Muscle layer of duodenum (tissue), 2 donors: ENCODE measurements at regions not wholly inside any gene's neighbourhood (a gene's known extent, or its start where the extent isn't known, plus 50 kb on each side); places are given as distances from the start of the nearest gene placed in this dataset.
"Not testable (repeated sequence)": the region's sequence is repeated elsewhere in the genome, so short reads cannot be mapped to it uniquely, and the experiment has no call there.

Source experiments
- H3K27ac ChIP-seq: one replicate; pipeline ENCODE4 v1.7.0; 2013; ENCODE audit warnings: mild to moderate bottlenecking, low read length
- H3K27me3 ChIP-seq: one replicate; pipeline ENCODE4 v1.7.0; 2013; ENCODE audit warnings: low read depth, mild to moderate bottlenecking, control low read depth, low read length
- H3K36me3 ChIP-seq, 2 donors: one replicate each; pipeline ENCODE4 v1.7.0; 2013; ENCODE audit warnings: low read length in 2 of 2, control low read depth in 1 of 2, mild to moderate bottlenecking in 1 of 2; ENCODE audit not compliant: insufficient read depth in 2 of 2, control insufficient read depth in 1 of 2
- H3K4me1 ChIP-seq, 2 donors: one replicate each; pipeline ENCODE4 v1.7.0; 2013; ENCODE audit warnings: low read length in 2 of 2, mild to moderate bottlenecking in 2 of 2, control low read depth in 1 of 2, moderate library complexity in 1 of 2; ENCODE audit not compliant: insufficient read depth in 2 of 2, control insufficient read depth in 1 of 2
- H3K4me3 ChIP-seq, 2 donors: one replicate each; pipeline ENCODE4 v1.7.0; 2013; ENCODE audit warnings: low read length in 2 of 2, low read depth in 1 of 2, mild to moderate bottlenecking in 1 of 2
- H3K9me3 ChIP-seq, 2 donors: one replicate each; pipeline ENCODE4 v1.7.0; 2013; ENCODE audit warnings: low read length in 2 of 2, control low read depth in 1 of 2, mild to moderate bottlenecking in 1 of 2; ENCODE audit not compliant: control insufficient read depth in 1 of 2
- donor health status: healthy.

GRCh38 chr12:67082221-67082620, 186.9 kb upstream of the CAND1 start:
- H3K4me3 ChIP-seq, result no peak overlapping the region
- H3K4me1 ChIP-seq, result no peaks in the 10 kb centered on the region
- H3K27me3 ChIP-seq, result no peaks in the 10 kb centered on the region
- no peak overlapping the region for H3K27ac ChIP-seq
- no peaks in the 10 kb centered on the region for H3K36me3 ChIP-seq
- H3K9me3 ChIP-seq, result no peaks in the 10 kb centered on the region

DNA sequence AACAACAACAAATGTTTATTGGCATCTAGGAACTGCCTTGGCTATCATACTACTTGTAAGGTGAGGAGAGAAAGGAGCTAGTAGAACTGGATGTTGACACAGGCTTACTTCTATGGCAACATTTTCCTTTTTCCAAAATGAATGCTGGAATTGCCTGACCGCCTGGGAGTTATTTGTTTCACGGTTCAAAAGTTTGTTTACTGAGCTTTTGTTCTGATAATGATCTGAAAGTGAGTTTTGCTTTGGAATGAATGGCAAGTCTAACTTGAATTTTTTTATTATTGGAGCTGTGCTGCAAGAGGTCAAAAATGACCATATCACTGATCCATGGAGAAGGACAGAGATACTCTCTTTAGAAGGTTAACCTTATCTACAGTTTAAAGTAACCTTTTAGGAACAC, 183.5 kb upstream of the CAND1 start:
- no peaks in the 10 kb centered on the region for H3K27me3 ChIP-seq
- H3K27ac ChIP-seq, result no peak overlapping the region
- no peaks in the 10 kb centered on the region for H3K4me1 ChIP-seq
- no peak overlapping the region for H3K4me3 ChIP-seq
- H3K36me3 ChIP-seq, result no peaks in the 10 kb centered on the region
- H3K9me3 ChIP-seq, result no peaks in the 10 kb centered on the region

DNA sequence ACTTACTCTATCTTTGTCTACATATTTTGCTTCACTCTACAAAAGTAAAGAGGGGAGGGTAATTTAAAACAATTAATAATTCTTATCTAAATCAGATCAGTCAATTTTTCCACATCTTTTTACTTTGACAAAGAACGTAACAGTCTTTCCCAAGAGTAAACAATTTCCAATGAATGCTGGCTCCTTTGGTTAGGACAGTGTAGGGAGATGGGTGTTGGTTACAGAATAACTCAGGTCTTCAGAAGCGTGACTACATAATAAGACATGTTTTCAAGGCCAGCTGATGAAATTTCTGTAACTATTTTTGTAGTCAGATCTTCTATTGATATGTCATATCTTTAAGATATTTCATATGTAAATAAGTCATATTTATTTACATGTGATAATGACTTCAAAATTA, 183.0 kb upstream of the CAND1 start:
- Histone ChIP-seq H3K4me3 (no peak overlapping the region), H3K27ac (no peak overlapping the region), H3K36me3 (no peaks in the 10 kb centered on the region), H3K27me3 (no peaks in the 10 kb centered on the region), H3K9me3 (no peaks in the 10 kb centered on the region), H3K4me1 (no peaks in the 10 kb centered on the region)

DNA sequence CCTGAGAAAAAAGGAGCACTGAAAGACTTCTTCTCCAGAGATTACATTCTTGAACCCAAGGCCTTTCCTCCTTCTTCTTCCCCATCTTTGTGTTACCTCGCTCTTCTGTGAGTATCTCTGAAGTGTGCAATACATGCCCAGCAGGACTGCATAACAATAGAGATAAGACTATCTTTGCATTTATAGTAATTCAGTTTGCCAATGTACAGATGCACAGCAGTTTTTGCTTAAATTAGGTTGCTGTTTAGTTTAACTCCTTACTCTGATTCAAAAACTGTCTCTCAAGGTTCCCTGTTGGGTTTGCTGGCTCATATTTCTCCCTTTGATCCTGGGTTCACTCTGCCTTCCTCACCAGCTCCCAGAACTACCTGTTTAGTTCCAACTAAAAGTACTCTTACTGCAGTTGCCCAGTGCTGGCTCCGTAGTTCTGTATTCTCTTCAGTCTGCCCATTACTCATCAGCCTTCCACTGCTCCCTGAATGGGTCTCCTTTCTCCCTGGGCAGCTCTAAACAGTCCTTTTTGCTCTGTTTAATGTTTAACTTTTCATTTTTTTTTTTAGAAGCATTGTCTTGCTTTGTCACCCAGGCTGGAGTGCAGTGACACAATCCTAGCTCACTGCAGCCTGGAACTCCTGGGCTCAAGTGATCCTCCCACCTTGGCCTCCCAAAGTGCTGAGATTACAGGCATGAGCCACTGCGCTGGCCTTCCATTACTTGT, 180.6 kb upstream of the CAND1 start:
- no peaks in the 10 kb centered on the region for H3K27me3 ChIP-seq
- no peaks in the 10 kb centered on the region for H3K4me1 ChIP-seq
- no peak overlapping the region for H3K27ac ChIP-seq

DNA sequence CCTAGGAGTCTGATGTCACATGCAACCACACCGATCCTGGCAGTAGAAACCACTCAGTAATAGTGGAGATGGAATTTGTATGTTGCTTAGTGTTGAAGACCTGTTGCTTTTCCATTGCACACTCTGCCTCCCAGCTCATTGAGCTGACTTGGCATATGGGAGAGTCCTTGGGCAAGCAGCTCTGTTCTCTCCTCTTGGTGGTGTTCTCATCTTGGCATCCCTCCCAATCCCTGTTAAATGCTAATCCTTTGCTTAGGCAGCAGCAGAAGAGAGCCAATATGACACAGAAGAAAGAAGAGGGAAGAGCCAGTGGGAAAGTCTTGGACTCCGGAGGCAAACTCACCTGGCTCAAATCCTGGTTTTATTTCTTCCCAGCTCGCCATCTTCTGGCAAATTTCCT, 178.0 kb upstream of the CAND1 start:
- H3K9me3 ChIP-seq, result no peaks in the 10 kb centered on the region
- no peaks in the 10 kb centered on the region for H3K4me1 ChIP-seq
- no peak overlapping the region for H3K4me3 ChIP-seq
- H3K27ac ChIP-seq, result no peak overlapping the region
- H3K36me3 ChIP-seq, result no peaks in the 10 kb centered on the region
- no peaks in the 10 kb centered on the region for H3K27me3 ChIP-seq

More for the DNA sequence above, 180.6 kb upstream of the CAND1 start:
- H3K4me3 ChIP-seq, result no peak overlapping the region
- H3K36me3 ChIP-seq, result no peaks in the 10 kb centered on the region
- no peaks in the 10 kb centered on the region for H3K9me3 ChIP-seq

DNA sequence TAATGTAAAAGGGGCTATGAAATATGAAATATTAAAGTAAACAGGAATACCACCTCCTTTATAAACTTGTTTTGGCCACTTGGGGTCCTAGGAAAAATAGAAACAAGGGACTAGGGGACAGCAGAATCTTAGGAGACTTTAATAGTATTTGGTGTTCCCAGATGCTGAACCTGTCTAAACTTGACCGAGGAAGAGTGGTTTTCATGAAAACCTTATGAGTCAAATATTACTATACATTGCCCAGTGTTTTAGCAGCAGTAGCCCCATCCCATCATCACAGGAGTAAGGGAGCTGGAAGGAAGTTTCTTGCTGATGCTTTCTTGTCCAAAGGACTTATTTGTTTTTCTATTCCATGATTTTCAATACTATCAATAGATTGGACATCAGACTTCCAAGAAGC, 177.5 kb upstream of the CAND1 start:
- no peaks in the 10 kb centered on the region for H3K9me3 ChIP-seq
- no peaks in the 10 kb centered on the region for H3K27me3 ChIP-seq
- H3K4me3 ChIP-seq, result no peak overlapping the region
- no peaks in the 10 kb centered on the region for H3K4me1 ChIP-seq
- H3K36me3 ChIP-seq, result no peaks in the 10 kb centered on the region
- H3K27ac ChIP-seq, result no peak overlapping the region

DNA sequence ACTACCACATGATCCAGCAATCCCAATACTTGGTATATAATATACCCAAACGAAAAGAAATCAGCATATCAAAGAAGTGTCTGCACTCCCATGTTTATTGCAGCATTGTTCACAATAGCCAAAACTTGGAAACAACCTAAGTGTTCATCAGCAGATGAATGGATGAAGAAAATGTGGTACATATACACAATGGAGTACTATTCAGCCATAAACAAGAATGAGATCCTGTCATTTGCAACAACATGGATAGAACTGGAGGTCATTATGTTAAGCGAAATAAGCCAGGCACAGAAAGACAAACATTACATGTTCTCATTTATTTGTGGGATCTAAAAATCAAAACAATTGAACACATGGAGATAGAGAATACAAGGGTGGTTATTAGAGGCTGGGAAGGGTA, 176.2 kb upstream of the CAND1 start:
- not testable (repeated sequence) for H3K27ac ChIP-seq, H3K9me3 ChIP-seq, H3K4me3 ChIP-seq, H3K27me3 ChIP-seq, H3K36me3 ChIP-seq, H3K4me1 ChIP-seq

- H3K36me3 ChIP-seq, result no peaks in the 10 kb centered on the region
- H3K9me3 ChIP-seq, result no peaks in the 10 kb centered on the region
- H3K4me3 ChIP-seq, result no peak overlapping the region
- no peaks in the 10 kb centered on the region for H3K4me1 ChIP-seq
- no peak overlapping the region for H3K27ac ChIP-seq
- H3K27me3 ChIP-seq, result no peaks in the 10 kb centered on the region
Observed at GRCh38 chr12:67096533-67097318, 172.4 kb upstream of the CAND1 start.

DNA sequence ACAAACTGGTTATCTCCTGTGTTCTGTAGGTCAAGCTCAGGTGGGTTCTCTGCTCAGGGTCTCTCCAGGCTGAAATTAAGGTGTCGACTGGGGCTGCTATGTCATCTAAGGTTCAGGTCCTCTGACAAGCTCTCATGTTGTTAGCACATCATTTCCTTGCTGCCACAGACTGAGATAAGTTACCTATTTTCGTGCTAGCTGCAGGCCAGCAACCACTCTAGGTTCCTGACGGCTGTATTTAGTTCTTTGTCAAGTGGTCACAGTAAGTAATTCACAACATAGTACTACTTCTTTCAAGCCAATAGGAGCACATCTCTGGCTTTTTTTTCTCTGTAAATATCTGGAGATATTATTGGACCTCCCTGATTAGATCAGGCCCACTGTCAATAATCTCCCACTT, 169.3 kb upstream of the CAND1 start:
- Histone ChIP-seq H3K27ac (no peak overlapping the region), H3K4me3 (no peak overlapping the region), H3K9me3 (no peaks in the 10 kb centered on the region), H3K4me1 (no peaks in the 10 kb centered on the region), H3K27me3 (no peaks in the 10 kb centered on the region), H3K36me3 (no peaks in the 10 kb centered on the region)

GRCh38 chr12:67103521-67103920, 165.6 kb upstream of the CAND1 start:
- Histone ChIP-seq H3K4me1 (no peaks in the 10 kb centered on the region), H3K9me3 (peaks cover 0 to 5% of the 10 kb centered on the region in 2 donors), H3K4me3 (no peak overlapping the region), H3K27me3 (no peaks in the 10 kb centered on the region), H3K36me3 (no peaks in the 10 kb centered on the region), H3K27ac (no peak overlapping the region)

DNA sequence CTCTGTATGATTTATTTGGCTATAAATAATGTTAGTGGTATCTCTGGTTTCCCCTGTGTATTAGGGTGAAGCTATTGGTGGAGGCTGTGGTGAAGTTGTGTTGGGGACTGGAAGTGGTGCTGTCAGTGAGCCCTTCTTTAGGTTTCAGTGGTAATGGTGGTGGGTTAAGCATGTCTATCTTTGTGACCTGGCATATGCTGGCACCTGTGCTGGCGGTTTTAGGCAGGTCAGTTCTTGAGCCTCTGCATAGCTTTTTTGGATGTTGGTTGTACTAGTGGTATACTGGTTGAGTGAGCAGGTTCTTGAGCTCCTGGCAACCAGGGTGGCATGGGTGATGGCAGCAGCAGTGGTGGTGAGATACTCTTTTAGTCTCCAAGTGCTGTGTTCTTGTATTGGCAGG, 161.9 kb upstream of the CAND1 start:
- no peaks in the 10 kb centered on the region for H3K36me3 ChIP-seq
- H3K4me1 ChIP-seq, result no peaks in the 10 kb centered on the region
- no peak overlapping the region for H3K4me3 ChIP-seq
- no peak overlapping the region for H3K27ac ChIP-seq
- H3K9me3 ChIP-seq, result peaks cover 0 to 5% of the 10 kb centered on the region in 2 donors
- H3K27me3 ChIP-seq, result no peaks in the 10 kb centered on the region
